22Rv1 (cell line): ENCODE measurements at regions not wholly inside any gene's neighbourhood (a gene's known extent, or its start where the extent isn't known, plus 50 kb on each side); places are given as distances from the start of the nearest gene placed in this dataset.

Experiments used
- H3K27ac ChIP-seq: fragments of 450-650 bp; 2 replicates; pipeline ENCODE4 v1.5.1; 2017
- CTCF ChIP-seq: fragments of 450-650 bp; IDR thresholded peaks from 2 replicates; pipeline ENCODE4 v1.5.1; 2017; ENCODE audit warnings: mild to moderate bottlenecking
- ZFX ChIP-seq: fragments of 450-650 bp; IDR thresholded peaks from 2 replicates; pipeline ENCODE4 v1.6.1; 2017; ENCODE audit warnings: antibody characterized with exemption, borderline replicate concordance

GRCh38 chr18:59768409-59768808 lies 71.2 kb upstream of the CCBE1 start:
- no peak overlapping the region for H3K27ac ChIP-seq
- no peak for TF ChIP-seq ZFX

- TF ChIP-seq ZFX (no peak), CTCF (no peak)
- no peak overlapping the region for H3K27ac ChIP-seq
Measured at GRCh38 chr18:59767732-59768131, 70.5 kb upstream of the CCBE1 start.

- TF ChIP-seq ZFX: no peak
- no peak for TF ChIP-seq CTCF
- H3K27ac ChIP-seq: no peak overlapping the region
Measured at GRCh38 chr18:59765343-59765742, 68.1 kb upstream of the CCBE1 start.

- TF ChIP-seq CTCF (no peak), ZFX (no peak)
- H3K27ac ChIP-seq: no peak overlapping the region
Measured at GRCh38 chr18:59764281-59764680, 67.1 kb upstream of the CCBE1 start.

- TF ChIP-seq ZFX: no peak
- TF ChIP-seq CTCF: no peak
- no peak overlapping the region for H3K27ac ChIP-seq
Measured at GRCh38 chr18:59763541-59764136, 66.4 kb upstream of the CCBE1 start.

- TF ChIP-seq ZFX: no peak
- no peak for TF ChIP-seq CTCF
- H3K27ac ChIP-seq: no peak overlapping the region
Measured at GRCh38 chr18:59760619-59761600, 63.7 kb upstream of the CCBE1 start.

- H3K27ac ChIP-seq: no peak overlapping the region
- TF ChIP-seq CTCF (no peak), ZFX (no peak)
Measured at GRCh38 chr18:59760212-59760611, 63.0 kb upstream of the CCBE1 start.
